ENCODE measurements at regions not wholly inside any gene's neighbourhood (a gene's known extent, or its start where the extent isn't known, plus 50 kb on each side); places are given as distances from the start of the nearest gene placed in this dataset.

GRCh38 chr15:93948726-93949125, 282.6 kb upstream of the MCTP2 start:
- no peak overlapping the region for H3K4me3 Mint-ChIP-seq (ENCODE audit: unreplicated experiment)
- H3K9me3 Mint-ChIP-seq (ENCODE audit: unreplicated experiment): peaks cover 2% of the 10 kb centered on the region
- TF ChIP-seq CTCF (IDR thresholded peaks at IDR 0.05; ENCODE audit: partially characterized antibody, unreplicated experiment): no peak
- no peak overlapping the region for H3K27ac Mint-ChIP-seq (ENCODE audit: unreplicated experiment)
- no peak for DNase-seq
- peaks cover 4% of the 10 kb centered on the region for H3K4me1 Mint-ChIP-seq (ENCODE audit: low read depth, unreplicated experiment)
- H3K36me3 Mint-ChIP-seq (ENCODE audit: unreplicated experiment): no peaks in the 10 kb centered on the region
- H3K27me3 Mint-ChIP-seq (ENCODE audit: unreplicated experiment): no peaks in the 10 kb centered on the region

- peaks cover 4% of the 10 kb centered on the region for H3K9me3 Mint-ChIP-seq (ENCODE audit: unreplicated experiment)
- no peak overlapping the region for H3K27ac Mint-ChIP-seq (ENCODE audit: unreplicated experiment)
- DNase-seq: no peak
- TF ChIP-seq CTCF (IDR thresholded peaks at IDR 0.05; ENCODE audit: partially characterized antibody, unreplicated experiment): no peak
- H3K36me3 Mint-ChIP-seq (ENCODE audit: unreplicated experiment): no peaks in the 10 kb centered on the region
- peaks cover 3% of the 10 kb centered on the region for H3K4me1 Mint-ChIP-seq (ENCODE audit: low read depth, unreplicated experiment)
- H3K27me3 Mint-ChIP-seq (ENCODE audit: unreplicated experiment): no peaks in the 10 kb centered on the region
- H3K4me3 Mint-ChIP-seq (ENCODE audit: unreplicated experiment): no peak overlapping the region
These were observed 287.8 kb upstream of the MCTP2 start for GRCh38 chr15:93943586-93943985.

GRCh38 chr15:93942269-93942694, 289.1 kb upstream of the MCTP2 start:
- TF ChIP-seq CTCF (IDR thresholded peaks at IDR 0.05; ENCODE audit: partially characterized antibody, unreplicated experiment): no peak
- Mint-ChIP-seq H3K36me3 (ENCODE audit: unreplicated experiment) (no peaks in the 10 kb centered on the region), H3K27me3 (ENCODE audit: unreplicated experiment) (no peaks in the 10 kb centered on the region), H3K4me1 (ENCODE audit: low read depth, unreplicated experiment) (peaks cover 3% of the 10 kb centered on the region), H3K9me3 (ENCODE audit: unreplicated experiment) (peaks cover 4% of the 10 kb centered on the region), H3K4me3 (ENCODE audit: unreplicated experiment) (no peak overlapping the region), H3K27ac (ENCODE audit: unreplicated experiment) (no peak overlapping the region)
- no peak for DNase-seq

- H3K4me3 Mint-ChIP-seq (ENCODE audit: unreplicated experiment): no peak overlapping the region
- H3K36me3 Mint-ChIP-seq (ENCODE audit: unreplicated experiment): no peaks in the 10 kb centered on the region
- H3K27me3 Mint-ChIP-seq (ENCODE audit: unreplicated experiment): no peaks in the 10 kb centered on the region
- peaks cover 3% of the 10 kb centered on the region for H3K4me1 Mint-ChIP-seq (ENCODE audit: low read depth, unreplicated experiment)
- H3K27ac Mint-ChIP-seq (ENCODE audit: unreplicated experiment): no peak overlapping the region
- peaks cover 4% of the 10 kb centered on the region for H3K9me3 Mint-ChIP-seq (ENCODE audit: unreplicated experiment)
- no peak for DNase-seq
- TF ChIP-seq CTCF (IDR thresholded peaks at IDR 0.05; ENCODE audit: partially characterized antibody, unreplicated experiment): no peak
These were observed 289.7 kb upstream of the MCTP2 start for GRCh38 chr15:93941697-93942096.

DNA sequence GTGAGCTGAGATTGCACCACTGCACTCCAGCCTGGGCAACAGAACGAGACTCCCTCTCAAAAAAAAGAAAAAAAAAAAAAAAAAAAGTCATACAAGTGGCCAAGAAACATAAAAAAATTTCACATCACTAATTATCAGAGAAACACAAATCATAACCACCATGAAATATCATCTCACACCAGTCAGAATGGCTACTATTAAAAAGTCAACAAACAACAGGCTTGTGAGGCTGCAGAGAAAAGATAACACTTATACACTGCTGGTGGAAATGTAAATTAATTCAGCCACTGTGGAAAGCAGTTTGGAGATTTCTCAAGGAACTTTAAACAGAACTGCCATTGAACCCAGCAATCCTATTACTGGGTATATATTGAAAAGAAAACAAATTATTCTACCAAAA, 291.1 kb upstream of the MCTP2 start:
- no peak for TF ChIP-seq CTCF (IDR thresholded peaks at IDR 0.05; ENCODE audit: partially characterized antibody, unreplicated experiment)
- peaks cover 3% of the 10 kb centered on the region for H3K4me1 Mint-ChIP-seq (ENCODE audit: low read depth, unreplicated experiment)
- DNase-seq: no peak

More for the DNA sequence above, 291.1 kb upstream of the MCTP2 start:
- Mint-ChIP-seq H3K27me3 (ENCODE audit: unreplicated experiment) (no peaks in the 10 kb centered on the region), H3K4me3 (ENCODE audit: unreplicated experiment) (no peak overlapping the region), H3K9me3 (ENCODE audit: unreplicated experiment) (peaks cover 4% of the 10 kb centered on the region), H3K27ac (ENCODE audit: unreplicated experiment) (no peak overlapping the region), H3K36me3 (ENCODE audit: unreplicated experiment) (no peaks in the 10 kb centered on the region)
